ENCODE measurements at regions not wholly inside any gene's neighbourhood (a gene's known extent, or its start where the extent isn't known, plus 50 kb on each side); places are given as distances from the start of the nearest gene placed in this dataset.

GRCh38 chr3:178392511-178392926 lies 143.7 kb upstream of the KCNMB2 start:
- TF ChIP-seq CTCF (IDR thresholded peaks at IDR 0.05; ENCODE audit: poor library complexity, severe bottlenecking) (no peak), POLR2AphosphoS5 (IDR thresholded peaks at IDR 0.05) (no peak), RAD21 (conservative IDR thresholded peaks at IDR 0.05) (no peak), SMC3 (conservative IDR thresholded peaks at IDR 0.05; ENCODE audit: poor library complexity) (no peak)

Data from neural cell (in vitro differentiated cells).